ENCODE measurements at regions not wholly inside any gene's neighbourhood (a gene's known extent, or its start where the extent isn't known, plus 50 kb on each side); places are given as distances from the start of the nearest gene placed in this dataset.
"Not testable (repeated sequence)": the region's sequence is repeated elsewhere in the genome, so short reads cannot be mapped to it uniquely, and the experiment has no call there.

DNA sequence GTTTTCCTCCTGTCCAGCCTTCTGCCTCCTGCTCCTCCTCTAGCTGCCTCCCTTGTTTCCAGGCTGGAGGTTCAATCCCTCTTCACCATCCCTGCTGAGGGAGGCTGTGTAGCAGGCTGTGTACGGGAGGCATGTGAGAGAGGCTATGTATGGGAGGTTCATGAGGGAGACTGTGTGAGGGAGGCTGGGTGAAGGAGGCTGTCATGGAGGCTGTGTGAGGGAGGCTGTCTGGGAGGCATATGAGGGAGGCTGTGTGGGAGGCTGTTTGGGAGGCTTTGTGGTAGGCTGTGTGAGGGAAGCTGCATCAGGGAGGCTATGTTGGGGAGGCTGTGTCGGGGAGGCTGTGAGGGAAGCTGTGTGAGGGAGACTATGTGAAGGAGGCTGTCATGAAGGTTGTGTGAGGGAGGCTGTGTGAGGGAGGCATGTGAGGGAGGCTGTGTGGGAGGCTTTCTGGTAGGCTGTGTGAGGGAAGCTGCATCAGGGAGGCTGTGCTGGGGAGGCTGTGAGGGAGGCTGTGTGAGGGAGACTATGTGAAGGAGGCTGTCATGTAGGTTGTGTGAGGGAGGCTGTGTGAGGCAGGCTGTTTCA lies 123.7 kb upstream of the RNF32 start:
- DNase-seq: no peak

DNA sequence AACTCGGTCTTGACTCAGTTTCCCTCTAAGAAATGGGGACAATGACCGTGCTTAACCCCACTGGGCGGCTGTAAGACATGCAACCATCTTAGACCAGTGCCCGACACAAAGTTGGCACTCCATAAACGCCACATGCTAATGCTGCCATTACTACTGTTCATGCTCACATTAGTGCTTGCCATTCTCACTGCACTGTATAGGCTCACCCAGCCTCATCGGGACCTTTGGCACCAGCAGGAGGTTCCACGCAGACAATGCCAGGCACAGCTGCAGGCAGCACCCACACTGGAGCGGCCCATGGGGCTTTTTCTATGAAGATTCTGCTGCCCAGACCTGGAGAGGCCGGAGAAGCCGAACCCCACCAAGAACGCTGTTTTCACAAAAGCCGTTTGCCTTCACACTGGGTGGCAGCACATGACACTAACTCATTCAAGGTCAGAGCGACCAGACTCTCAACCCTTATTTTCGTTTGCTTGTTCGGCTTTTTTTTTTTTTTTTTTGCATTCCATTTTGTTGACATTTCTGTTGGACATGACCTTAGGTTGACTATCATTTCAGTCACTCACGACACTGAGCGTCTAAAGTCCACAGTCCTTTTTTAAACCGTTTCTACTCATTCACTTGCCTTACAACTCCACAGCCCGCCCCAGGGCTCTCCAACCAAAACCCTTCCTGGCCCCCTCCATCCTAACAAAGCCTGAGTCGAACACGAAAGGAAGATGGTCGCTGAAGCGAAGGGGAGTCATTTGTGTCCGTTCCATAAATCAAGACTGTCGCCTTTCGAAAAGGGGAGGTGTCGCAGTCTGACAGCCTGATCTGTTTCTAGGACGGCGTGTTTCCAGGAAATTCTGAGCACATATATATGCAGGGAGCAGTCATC lies 124.4 kb upstream of the RNF32 start:
- peak in 13 of 56 donors; percentile 6 to 37 (median 15) for DNase-seq

DNA sequence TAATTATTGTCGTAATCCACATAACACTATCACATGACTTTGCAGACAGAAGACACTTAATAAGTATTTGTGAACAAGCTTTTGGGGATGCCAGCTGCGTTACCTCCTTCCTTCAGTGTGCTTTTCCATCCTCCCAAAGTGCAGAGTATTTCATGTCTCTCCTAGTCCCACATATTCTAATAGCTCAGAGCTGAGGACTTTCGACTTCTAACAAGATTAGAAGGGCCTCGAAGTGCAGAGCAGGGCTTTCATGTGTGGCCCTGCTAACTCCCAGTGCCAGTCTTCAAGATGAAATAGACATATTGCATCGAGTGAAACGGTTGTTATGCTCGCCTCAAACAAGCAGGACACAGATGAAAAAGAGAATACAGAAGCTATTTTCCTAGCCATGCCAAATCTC lies 125.7 kb upstream of the RNF32 start:
- DNase-seq: no peak

DNA sequence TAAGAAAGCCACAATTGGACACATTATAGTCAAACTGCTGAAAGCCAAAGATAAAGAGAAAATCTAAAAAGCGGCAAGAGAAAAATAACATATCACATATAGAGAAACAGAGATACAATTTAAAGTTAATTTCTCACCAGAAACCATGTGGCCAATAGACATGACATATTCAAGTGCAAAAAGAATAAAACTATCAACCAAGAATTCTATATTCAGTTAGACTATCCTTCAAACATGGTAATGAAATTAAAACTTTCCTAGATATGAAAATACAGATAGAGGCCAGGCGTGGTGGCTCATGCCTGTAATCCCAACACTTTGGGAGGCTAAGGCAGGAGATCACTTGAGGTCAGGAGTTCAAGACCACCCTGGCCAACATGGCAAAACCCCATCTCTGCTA lies 129.1 kb upstream of the RNF32 start:
- no peak for DNase-seq

DNA sequence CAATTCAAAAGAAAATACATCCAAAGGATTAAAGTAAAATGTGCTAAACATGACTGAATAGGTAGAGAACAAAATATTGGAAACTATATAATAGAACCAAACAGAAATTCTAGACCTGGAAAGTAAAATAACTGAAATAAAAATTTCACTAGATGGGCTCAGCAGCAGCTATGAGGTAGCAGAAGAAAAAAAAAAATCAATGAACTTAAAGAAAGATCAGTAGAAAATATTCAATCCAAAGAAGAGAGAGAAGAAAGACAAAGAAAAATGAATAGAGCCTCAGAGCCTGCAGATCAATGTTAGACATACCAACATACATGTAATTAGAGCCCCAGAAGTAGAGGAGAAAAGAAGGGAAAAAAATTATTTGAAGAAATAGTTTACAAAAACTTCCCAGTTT lies 129.6 kb upstream of the RNF32 start:
- no peak for DNase-seq

DNA sequence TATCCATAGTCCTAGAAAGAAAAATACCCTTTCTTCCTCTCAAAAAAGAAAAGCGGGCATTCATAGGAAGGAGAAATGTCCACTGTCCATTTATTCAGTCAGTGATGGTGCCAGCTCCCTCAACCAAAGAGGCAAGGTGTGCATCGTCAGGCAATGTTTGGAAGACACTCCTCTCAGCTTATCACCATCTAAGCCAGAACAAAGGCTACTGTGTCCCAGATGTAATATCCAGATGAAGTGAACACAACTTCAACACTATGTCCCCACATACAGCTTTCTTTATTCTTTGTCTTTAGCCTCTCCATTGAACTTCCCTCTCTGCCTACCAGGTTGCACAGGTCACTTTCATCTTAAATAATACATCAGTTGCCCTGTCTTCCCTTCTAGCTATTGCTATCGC lies 131.4 kb upstream of the RNF32 start:
- DNase-seq: no peak

DNA sequence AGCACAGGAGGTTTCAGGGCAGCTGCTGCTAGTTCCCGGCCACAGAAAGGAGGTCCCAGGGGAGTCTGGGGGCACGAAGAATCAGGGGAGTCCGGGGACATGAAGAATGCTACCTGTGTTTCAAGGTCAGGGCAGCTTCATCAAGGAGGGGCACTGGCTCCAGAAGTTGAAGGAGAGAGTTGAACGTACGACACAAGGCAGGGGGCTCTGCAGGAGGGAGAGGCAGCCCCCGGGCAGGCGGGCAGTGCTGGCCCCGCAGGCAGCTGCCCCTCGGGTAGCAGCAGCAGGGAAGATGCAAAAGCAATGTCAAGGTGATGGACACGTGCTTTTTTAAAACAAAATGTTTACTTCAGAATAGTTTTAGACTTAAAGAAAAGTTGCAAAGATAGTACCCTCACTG lies 134.7 kb upstream of the RNF32 start:
- no peak for DNase-seq

DNA sequence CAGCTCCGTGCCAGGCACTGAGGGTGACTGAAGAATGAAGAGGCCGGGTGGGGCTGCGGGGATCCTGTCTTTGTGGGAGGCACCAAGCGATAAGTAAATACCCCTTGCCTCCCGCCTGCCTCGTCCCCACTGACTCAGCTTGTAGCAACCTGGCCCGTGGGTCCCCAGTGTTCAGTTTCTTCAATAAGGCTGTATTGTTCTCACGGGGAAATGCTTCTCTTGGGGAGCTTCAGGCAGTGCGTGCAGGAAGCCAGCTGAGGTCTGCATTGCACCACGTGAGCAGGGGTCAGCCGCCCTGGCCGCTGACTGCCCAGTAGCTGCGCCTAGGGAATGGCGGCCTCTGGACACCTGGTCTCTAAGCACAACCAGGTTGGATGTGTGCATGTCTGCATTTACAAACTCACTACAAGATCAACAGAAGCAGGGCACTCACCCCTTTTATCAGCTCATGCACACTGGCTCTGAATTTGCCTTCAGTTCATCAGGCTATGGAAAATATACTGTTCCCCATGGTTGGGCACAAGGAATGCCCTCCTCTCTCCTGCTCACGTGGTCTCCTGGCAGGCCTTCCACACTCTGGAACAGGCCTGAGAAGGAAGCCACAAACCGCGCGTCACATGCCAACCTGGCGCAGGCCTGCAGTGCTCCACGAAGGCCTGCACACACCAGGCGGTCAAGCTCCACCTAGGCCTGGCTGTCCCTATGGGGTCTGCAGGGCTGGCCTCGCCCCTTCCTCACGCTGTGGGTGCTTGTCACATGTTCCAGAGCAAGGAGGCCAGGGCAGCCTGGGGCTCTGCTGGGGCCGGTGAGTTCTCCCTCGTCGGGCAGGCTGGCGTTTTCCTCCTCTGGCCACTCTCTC lies 135.7 kb upstream of the RNF32 start:
- DNase-seq: no peak

DNA sequence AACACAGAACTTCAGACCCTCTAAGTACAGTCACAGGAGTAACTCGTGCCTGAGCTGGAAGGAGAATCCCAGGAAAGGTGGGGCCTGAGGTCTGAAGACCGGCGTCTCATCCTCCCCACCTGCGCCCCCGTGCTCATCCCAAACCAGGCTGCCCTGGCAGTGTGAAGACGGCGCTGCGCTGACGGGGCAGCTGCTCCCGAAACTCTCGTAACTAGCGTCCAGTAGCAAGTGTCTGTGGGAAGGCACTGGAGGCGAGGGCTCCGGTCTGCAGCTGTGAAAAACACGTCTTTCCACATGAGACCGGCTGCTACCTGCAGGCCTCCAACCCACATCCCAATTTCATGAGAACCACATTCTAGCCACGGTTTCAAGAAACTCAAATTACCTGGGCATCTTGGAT lies 136.6 kb upstream of the RNF32 start:
- DNase-seq: no peak

DNA sequence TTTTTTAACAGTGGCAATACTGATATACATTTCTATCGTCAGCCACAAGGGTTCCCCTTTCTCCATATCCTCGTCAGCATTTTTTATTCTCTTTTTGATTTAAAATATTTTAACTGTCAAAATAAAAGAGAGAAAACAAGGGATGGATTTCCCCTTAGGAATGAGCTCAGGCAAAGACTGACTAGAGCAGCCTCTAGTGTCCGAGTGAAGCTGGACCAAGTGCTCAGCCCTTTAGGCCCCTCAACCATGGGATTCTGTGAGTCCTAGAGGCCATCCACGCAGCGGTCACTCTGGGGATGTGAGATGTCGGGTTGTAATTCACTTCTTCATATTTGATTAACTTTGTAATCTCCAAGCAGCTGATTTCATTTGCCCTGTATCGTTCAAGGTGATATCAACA lies 137.4 kb upstream of the RNF32 start:
- DNase-seq: no peak

DNA sequence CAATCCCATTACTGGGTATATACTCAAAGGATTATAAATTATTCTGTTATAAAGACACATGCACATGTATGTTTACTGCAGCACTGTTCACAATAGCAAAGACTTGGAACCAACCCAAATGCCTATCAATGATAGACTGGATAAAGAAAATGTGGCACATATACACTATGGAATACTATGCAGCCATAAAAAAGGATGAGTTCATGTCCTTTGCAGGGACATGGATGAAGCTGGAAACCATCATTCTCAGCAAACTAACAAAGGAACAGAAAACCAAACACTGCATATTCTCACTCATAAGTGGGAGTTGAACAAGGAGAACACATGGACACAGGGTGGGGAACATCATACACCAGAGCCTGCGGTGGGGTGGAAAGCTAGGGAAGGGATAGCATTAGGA lies 138.8 kb upstream of the RNF32 start:
- not testable (repeated sequence) for DNase-seq

DNA sequence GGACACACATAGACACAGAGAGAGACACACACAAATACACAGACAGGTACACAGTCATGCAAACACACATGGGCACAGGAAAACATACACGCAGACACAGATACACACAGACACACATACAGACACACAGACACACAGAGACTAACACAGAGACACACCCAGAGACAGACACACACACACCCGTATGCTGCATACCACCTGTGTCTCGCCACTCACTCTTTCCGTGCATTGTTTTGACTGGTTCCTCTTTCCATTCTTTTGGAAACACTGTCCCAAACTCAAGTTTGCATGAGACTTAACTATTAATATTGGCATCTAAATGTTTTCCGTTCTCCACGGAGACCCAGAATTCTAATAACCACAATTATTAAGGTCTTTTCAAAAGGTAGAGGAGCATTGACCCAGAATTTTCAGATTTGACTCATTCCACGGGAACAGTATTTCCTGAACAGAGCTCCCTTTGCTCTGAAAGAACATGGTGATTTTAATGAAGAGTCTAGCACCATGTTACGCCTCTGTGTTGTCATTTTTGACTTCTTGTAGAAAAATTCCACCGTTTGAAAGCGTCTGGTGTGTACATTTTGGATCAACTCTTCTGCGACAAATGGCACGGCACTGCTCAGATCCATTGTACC lies 141.2 kb upstream of the RNF32 start:
- no peak for DNase-seq

DNA sequence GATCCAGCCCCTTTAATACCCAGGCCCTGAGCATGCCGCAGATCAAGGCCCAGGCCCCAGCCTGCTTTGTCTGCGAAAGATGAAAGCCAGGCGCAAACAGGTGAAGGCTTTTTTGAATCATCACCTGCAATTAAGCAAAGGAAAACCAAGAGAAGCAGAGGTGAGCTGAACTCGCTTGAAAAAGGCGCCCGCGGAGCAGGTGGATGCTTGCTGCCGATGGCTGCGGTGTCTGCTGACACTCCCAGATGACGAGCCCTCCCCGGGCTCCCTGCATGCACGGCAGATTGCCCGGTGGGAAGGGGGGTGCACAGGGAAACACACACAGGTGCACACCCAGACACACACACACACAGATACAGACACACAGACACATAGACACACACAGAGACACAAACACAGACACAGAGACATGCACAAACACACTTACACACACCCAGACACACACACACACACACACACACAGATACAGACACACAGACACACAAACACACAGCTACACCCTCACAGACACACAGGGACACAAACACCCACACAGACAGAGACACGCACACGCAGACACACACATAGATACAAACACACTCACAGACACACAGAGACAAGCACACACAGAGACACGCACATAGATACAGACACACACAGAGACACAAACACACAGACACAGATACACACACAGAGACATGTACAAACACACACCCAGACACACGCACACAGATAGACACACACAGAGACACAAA lies 142.6 kb upstream of the RNF32 start:
- DNase-seq: no peak

DNA sequence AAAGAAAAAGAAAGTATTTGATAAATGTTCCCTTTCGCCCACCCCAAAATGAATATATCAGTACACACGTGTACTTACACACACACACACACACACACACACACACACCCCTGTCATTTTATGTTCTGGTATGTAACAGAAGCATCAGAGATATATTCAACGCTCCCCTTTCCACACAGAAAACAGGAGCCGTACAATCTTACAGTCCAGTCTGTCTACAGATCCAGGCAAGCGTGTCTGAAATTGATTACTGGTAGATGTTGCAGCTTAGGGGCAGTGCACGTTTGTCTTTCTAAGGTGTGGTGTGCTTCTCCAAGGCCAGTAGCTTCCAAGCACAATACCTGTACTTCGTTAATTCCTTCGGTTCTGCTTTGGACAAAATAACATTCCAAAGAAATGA lies 143.7 kb upstream of the RNF32 start:
- no peak for DNase-seq

DNA sequence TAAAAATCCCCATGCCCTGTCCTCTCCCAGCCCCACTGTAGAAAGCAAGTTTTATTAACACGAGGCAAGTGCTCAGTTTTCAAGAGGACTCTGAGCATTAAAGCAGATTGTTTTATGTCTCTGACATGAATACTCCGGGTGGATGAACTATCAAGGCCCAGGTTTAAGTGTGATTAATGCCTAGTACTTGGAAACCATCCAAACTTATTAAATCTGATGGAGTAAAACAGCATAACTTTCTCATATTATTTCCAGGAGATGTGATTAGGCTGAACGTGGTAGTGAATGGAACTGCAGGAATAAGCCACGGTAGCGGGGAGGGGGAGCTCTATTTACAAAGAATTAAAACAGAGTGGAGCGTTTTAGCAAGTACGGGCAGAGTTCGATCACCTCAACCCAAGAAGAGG lies 144.2 kb upstream of the RNF32 start:
- no peak for DNase-seq

DNA sequence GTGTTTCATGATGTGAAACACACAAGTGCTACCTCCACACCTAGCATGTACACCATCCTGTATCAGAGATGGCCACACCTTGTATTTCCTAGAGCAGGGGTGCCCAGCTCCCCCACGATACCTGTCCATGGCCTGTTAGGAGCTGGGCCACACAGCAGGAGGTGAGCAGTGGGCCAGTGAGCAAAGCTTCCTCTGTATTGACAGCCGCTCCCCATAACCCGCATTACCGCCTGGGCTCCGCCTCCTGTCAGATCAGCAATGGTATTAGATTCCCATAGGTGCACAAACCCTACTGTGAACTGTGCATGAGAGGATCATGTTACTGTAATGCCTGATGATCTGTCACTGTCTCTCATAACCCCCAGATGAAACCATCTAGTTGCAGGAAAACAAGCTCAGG lies 145.6 kb upstream of the RNF32 start:
- DNase-seq: no peak

DNA sequence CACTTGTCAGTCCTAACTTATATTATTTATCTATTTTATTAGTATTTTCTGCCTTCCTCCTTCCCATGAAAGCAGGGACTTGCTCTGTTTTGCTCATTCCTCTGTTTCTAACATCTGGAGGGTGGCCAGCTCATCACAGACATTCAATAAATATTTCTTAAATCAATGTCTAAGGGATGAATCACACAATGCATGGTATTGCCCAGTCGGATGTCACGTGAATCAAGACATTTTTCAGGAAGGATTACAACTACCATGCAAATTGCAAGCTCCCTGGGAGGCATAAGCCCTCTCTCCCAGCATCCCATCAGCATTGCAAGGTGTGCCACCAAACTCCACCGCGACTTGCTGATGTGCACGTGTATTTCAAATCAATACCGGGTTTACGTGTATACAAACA lies 146.6 kb upstream of the RNF32 start:
- DNase-seq: no peak

DNA sequence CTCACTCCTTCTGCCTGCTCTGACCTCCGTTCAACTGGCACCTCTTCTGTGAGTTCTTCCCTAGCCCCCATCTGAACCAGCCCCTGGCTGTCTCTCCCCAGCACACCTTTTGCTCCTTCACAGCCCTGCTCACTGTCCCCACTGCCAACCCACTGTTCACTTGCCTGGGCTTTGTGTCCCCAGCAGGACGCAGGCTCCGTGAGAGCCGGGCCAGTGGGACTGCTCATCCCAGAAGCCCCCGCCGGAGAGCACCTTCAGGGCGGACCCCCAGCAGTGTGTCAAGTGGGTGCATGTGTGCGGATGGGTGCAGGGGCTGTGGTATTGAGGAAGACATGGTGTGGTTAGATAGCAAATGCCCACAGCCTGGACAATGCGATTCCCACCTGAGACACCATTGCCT lies 148.4 kb upstream of the RNF32 start:
- DNase-seq: no peak

DNA sequence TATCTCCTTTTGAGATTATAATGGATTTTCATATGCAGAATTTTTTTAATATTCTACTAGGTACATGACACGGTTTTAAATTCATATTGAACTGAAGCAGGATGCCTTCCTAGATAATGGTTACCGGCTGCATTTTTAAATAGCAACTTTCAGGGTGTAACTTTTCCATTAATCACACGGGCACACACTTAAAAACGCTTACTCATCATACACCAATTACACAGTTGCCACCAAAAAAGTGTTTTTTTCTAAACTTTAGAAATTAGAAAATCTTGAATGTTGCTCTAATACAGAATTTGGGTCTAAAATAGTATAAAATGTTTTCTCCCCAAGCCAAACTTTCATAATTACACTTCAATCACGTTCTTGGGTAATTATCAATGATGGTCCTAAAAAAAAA lies 149.1 kb upstream of the RNF32 start:
- DNase-seq: no peak

DNA sequence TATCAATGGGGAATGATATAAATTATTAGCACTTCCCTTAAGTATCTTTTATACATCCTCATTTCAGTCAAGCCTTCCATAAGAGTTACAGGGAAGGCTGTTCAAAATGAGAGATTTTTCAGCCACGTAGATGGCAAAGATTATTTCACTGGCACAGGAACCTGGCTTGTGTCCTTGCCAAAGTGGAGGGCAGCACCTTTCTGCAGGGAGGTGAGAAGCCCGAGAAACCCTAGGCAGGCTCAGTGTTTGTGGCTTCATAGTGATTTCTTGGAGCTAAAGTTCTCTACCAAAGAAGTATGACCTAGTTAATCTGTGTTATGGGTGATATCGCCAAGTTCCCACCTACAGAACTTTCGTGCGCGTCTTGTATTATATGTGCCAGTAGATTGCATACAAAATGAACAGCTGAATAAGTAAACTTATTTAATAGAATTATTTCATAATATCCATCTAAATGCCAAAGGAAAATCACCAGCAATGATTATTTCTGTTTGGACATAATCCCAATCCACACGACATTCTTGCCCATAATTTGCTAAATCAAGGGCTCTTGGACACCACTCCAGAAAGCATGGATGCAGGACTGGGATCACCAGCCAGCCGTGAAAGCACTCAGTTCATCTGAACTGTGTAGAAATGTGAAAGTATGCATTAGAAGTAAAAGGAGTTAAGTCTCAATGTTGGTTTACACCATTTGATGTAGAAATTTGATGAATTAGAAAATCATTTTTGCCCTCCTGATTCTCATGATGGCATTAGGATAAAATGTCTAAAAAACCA lies 150.4 kb upstream of the RNF32 start:
- no peak for DNase-seq
